HepG2 (cell line): ENCODE measurements at regions not wholly inside any gene's neighbourhood (a gene's known extent, or its start where the extent isn't known, plus 50 kb on each side); places are given as distances from the start of the nearest gene placed in this dataset.

Experiments used
- BRCA1 ChIP-seq: sonication (generic); formaldehyde crosslinking; IDR thresholded peaks from 2 replicates; pipeline ENCODE4 v1.4.0; 2020; ENCODE audit warnings: missing genetic modification reagents
- CREB1 ChIP-seq, 2 experiments: fragments of 450-650 bp in 1 of 2; IDR thresholded peaks; 2 replicates each; pipeline ENCODE4 v1.6.1; 2016 to 2017; ENCODE audit warnings: control low read depth in 1 of 2, mild to moderate bottlenecking in 1 of 2, missing compliant biosample characterization in 1 of 2, missing genetic modification characterization in 1 of 2
- PCBP1 ChIP-seq: fragments of 200-400 bp; formaldehyde crosslinking; IDR thresholded peaks from 2 replicates; pipeline ENCODE4 v1.6.1; 2017; ENCODE audit warnings: mild to moderate bottlenecking, low read depth, low read length, borderline replicate concordance
- RXRB ChIP-seq: IDR thresholded peaks from 2 replicates; pipeline ENCODE4 v1.6.1; 2016; ENCODE audit warnings: borderline replicate concordance, missing genetic modification reagents, missing compliant biosample characterization
- SMARCC2 ChIP-seq: fragments of 450-650 bp; IDR thresholded peaks from 2 replicates; pipeline ENCODE4 v1.6.1; 2017; ENCODE audit warnings: antibody characterized with exemption, mild to moderate bottlenecking
- STAG1 ChIP-seq: sonication (generic); formaldehyde crosslinking; IDR thresholded peaks from 2 replicates; pipeline ENCODE4 v1.4.0; 2020; ENCODE audit warnings: missing genetic modification reagents
- ZNF121 ChIP-seq: sonication (generic); formaldehyde crosslinking; IDR thresholded peaks from 2 replicates; pipeline ENCODE4 v1.5.0; 2020; ENCODE audit warnings: mild to moderate bottlenecking, missing genetic modification reagents
- ZNF253 ChIP-seq: sonication (generic); formaldehyde crosslinking; IDR thresholded peaks from 2 replicates; pipeline ENCODE4 v1.8.0; 2022; ENCODE audit warnings: mild to moderate bottlenecking, missing genetic modification reagents, borderline replicate concordance
- ZNF451 ChIP-seq: sonication (generic); formaldehyde crosslinking; IDR thresholded peaks from 2 replicates; pipeline ENCODE4 v1.5.0; 2020; ENCODE audit warnings: mild to moderate bottlenecking, missing genetic modification reagents
- TF ChIP-seq, protein P1 (sequence below): sonication (generic); formaldehyde crosslinking; IDR thresholded peaks from 2 replicates; pipeline ENCODE4 v1.5.0; 2020; ENCODE audit warnings: missing genetic modification reagents
- TF ChIP-seq, protein P2 (sequence below): sonication (generic); formaldehyde crosslinking; IDR thresholded peaks from 2 replicates; pipeline ENCODE4 v1.5.0; 2020; ENCODE audit warnings: mild to moderate bottlenecking, missing genetic modification reagents, moderate library complexity

DNA sequence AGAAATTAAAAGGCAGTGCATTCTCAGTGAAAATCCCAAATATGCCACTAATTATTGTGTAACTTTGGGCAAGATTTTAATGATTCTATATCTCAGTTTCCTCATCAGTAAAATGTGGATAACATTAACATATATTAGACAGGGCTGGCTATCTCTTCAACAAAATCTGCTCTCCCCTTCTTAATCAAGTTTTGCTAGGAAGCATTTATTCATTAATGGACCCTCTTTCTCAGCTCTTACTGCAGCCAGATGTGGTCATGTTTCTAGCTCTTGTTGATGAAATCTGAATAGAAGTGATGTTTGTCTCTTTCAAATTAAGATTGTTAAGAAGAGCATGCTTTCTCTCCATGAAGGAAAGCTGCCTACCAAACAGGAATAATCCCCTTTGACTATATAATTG, 84.4 kb upstream of the PPFIA2 start:
- TF ChIP-seq ZNF451 (CRISPR knock-in tag) (no peak), CREB1 (IDR thresholded peaks at IDR 0.05) (no peak), CREB1 (CRISPR knock-in tag; IDR thresholded peaks at IDR 0.05) (no peak), BRCA1 (CRISPR knock-in tag) (no peak), RXRB (CRISPR knock-in tag) (no peak), ZNF253 (CRISPR knock-in tag) (no peak), PCBP1 (no peak), ZNF121 (no peak), SMARCC2 (no peak), STAG1 (no peak)
- TF ChIP-seq, protein P1, sequence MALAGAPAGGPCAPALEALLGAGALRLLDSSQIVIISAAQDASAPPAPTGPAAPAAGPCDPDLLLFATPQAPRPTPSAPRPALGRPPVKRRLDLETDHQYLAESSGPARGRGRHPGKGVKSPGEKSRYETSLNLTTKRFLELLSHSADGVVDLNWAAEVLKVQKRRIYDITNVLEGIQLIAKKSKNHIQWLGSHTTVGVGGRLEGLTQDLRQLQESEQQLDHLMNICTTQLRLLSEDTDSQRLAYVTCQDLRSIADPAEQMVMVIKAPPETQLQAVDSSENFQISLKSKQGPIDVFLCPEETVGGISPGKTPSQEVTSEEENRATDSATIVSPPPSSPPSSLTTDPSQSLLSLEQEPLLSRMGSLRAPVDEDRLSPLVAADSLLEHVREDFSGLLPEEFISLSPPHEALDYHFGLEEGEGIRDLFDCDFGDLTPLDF (CRISPR knock-in tag), result no peak
- TF ChIP-seq, protein P2, sequence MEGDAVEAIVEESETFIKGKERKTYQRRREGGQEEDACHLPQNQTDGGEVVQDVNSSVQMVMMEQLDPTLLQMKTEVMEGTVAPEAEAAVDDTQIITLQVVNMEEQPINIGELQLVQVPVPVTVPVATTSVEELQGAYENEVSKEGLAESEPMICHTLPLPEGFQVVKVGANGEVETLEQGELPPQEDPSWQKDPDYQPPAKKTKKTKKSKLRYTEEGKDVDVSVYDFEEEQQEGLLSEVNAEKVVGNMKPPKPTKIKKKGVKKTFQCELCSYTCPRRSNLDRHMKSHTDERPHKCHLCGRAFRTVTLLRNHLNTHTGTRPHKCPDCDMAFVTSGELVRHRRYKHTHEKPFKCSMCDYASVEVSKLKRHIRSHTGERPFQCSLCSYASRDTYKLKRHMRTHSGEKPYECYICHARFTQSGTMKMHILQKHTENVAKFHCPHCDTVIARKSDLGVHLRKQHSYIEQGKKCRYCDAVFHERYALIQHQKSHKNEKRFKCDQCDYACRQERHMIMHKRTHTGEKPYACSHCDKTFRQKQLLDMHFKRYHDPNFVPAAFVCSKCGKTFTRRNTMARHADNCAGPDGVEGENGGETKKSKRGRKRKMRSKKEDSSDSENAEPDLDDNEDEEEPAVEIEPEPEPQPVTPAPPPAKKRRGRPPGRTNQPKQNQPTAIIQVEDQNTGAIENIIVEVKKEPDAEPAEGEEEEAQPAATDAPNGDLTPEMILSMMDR (CRISPR knock-in tag), result no peak
